Putamen (tissue), 1 donor: ENCODE measurements at regions not wholly inside any gene's neighbourhood (a gene's known extent, or its start where the extent isn't known, plus 50 kb on each side); places are given as distances from the start of the nearest gene placed in this dataset.
"Not testable (repeated sequence)": the region's sequence is repeated elsewhere in the genome, so short reads cannot be mapped to it uniquely, and the experiment has no call there.

Experiments
- DNase-seq: peaks from one replicate; pipeline ENCODE4 v3.0.0-alpha.2; 2016; ENCODE audit warnings: low spot score

GRCh38 chr20:52049001-52049731 is 142.4 kb downstream of the ZFP64 start:
- no peak for DNase-seq

DNA sequence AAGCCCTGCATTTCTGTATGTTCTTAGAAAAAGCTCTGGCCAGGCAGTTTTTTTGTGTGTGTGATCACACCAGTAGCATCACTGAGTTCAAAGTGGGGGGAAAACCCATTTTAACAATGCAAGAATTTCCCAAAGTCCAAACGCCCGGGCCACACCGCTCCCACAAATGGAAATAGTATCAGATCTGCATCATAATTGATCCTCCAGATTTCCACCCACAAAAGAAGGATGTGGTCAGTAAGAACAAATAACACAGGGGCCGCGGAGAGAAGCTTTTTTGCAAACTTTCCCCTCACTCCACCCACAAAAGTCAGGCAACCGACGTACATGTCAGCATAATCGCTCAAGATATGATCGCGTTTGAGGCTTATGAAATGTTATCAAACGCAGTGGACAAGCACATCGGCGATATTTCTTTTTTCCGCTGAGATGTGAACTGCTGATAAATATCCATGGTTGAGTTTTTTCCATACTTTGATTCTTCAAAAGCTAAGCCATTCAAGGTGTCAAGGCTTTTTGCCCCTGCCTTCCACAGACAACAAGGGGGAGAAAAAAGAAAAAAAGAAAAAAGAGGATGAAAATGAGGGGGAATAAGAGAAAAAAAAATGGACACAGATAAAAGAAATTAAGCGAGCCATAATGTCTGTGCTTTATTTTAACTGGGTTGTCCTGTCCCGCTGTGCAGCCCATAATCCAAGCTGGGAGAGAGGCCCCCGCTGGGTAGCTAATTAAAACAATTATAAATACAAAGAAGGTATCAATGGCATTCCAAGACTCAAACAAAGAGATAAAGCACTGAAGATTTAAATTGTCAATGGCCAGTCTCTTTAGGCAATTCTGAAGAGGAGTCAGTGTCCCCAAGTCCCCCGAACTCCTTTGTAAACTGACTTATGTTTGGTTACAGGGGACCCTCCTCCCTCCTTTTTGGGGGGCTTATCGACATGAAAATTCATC is 143.5 kb downstream of the ZFP64 start:
- DNase-seq: no peak

DNA sequence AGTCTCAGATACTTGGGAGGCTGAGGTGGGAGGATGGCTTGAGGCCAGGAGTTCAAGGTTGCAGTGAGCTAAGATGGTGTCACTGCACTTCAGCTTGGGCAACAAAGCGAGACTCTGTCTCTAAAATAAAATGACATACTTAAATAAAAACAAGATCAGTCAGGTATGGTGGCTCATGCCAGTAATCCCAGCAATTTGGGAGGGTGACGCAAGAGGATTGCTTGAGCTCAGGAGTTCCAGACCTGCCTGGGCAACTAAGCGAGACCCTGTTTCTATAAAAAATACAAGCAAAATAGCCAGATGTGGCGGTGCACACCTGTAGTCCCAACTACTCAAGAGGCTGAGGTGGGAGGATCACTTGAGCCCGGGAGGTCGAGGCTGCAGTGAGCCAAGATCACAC is 149.6 kb downstream of the ZFP64 start:
- no peak for DNase-seq

- no peak for DNase-seq
Observed at GRCh38 chr20:52039790-52040189, 151.8 kb downstream of the ZFP64 start.

DNA sequence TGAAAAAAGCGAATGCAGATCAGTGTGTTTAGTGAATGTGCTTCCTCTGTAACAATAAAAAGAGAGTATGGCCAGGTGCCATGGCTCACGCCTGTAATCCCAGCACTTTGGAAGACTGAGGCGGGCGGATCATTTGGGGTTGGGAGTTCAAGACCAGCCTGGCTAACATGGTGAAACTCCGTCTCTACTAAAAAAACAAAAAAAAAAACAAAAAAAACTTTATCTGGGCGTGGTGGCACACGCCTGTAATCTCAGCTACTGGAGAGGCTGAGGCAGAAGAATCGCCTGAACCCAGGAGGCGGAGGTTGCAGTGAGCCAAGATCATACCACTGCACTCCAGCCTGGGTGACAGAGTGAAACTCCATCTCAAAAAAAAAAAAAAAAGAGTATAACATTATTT is 152.9 kb downstream of the ZFP64 start:
- not testable (repeated sequence) for DNase-seq

GRCh38 chr20:52037370-52037769 is 154.2 kb downstream of the ZFP64 start:
- no peak for DNase-seq

GRCh38 chr20:52035977-52036376 is 155.6 kb downstream of the ZFP64 start:
- no peak for DNase-seq

GRCh38 chr20:52035498-52035897 is 156.1 kb downstream of the ZFP64 start:
- DNase-seq: no peak

GRCh38 chr20:52034581-52034980 is 157.0 kb downstream of the ZFP64 start:
- no peak for DNase-seq

GRCh38 chr20:52033313-52033712 is 158.3 kb downstream of the ZFP64 start:
- no peak for DNase-seq

DNA sequence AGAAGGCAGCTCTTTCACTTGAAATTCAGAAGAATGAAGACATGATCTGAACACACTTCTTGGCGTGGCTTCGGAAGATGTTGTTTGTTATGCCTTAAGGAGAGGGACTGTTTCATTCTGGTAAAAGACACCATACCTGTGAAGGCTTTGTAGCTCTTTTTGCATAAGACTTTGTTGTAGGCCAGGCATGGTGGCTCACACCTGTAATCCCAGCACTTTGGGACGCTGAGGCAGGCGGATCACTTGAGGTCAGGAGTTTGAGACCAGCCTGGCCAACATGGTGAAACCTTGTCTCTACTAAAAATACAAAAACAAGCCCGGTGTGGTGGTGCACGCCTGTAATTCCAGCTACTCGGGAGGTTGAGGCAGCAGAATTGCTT is 159.3 kb downstream of the ZFP64 start:
- DNase-seq: not testable (repeated sequence)

- DNase-seq: no peak
Observed at GRCh38 chr20:52031563-52032303, 159.8 kb downstream of the ZFP64 start.

DNA sequence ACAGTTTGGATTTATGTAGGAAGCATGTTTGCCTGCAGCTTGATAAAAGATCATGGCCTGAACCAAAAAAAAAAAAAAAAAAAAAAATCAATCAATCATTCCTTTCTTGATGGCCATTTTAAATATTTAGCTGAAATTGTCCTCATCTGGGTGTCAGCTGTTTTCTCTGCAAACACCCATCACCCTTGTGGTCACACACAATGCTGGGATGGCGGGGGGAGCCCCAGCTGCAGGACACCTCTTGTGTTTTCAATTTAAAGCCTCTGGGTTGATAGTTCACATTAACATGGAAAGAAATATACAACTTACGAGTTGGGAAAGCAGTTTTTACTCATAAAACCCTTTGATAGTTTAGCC is 160.4 kb downstream of the ZFP64 start:
- DNase-seq: no peak

GRCh38 chr20:52029129-52029528 is 162.4 kb downstream of the ZFP64 start:
- not testable (repeated sequence) for DNase-seq

DNA sequence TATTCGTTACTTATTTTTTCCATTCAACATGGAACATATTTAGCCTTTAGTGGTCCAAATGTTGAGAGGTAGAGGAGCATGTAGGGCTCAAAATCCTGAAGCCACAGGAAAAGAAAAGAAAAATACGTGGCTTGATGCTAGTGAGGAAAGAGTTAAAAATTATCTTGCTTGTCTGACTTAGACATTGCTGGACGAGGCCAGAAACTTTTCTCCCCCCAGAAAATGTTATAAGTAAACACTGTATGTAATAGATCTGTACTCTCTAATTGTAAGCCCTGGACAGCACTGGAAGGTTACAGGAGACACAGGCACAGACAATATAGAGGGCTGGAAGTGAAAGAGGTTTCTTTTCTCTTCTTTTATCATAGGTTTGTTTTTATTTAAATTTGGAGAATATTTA is 165.6 kb downstream of the ZFP64 start:
- DNase-seq: no peak

DNA sequence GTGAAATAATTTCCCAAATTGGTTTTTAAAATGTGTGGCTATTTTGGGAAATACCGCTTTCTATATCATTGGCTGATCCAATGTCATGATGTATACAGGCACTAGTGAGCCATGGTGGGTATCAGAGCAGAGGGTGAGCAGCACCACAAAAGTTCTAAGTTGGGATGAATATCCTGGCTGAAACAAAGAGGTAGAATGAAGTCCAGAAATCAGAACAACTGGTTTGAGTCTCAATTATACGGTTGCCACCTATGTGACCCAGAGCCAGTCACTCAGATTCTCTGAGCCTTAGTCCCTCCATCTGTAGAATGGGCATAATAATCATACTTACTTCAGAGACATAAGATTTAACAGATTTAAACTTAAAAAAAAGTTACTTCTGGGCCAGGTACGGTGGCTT is 172.3 kb downstream of the ZFP64 start:
- DNase-seq: no peak

- no peak for DNase-seq
Observed at GRCh38 chr20:52017669-52018317, 173.8 kb downstream of the ZFP64 start.

GRCh38 chr20:52016022-52016421 is 175.6 kb downstream of the ZFP64 start:
- no peak for DNase-seq

DNA sequence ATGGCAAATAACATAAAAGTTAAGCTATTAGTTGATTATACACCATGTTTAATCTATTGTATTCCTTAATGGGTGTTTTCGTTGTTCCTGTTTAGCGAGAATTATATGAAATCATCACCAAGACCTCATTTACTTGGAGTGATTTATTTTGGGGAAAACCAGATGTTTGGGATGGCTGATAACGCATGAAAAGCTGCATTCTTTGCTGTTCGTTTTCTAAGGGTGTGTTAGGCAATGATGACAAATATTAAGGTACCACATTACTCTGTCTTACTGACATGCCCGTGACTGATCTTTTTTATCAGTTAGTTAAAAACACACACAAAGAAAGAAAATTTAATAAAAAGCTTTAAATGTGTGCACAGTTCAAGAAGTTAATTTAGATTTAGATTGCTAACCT is 176.4 kb downstream of the ZFP64 start:
- DNase-seq: no peak

- DNase-seq: no peak
Observed at GRCh38 chr20:52012079-52012478, 179.5 kb downstream of the ZFP64 start.

- no peak for DNase-seq
Observed at GRCh38 chr20:52011093-52011492, 180.5 kb downstream of the ZFP64 start.

- no peak for DNase-seq
Observed at GRCh38 chr20:52010541-52010940, 181.0 kb downstream of the ZFP64 start.
